H9 (cell line): ENCODE measurements at regions not wholly inside any gene's neighbourhood (a gene's known extent, or its start where the extent isn't known, plus 50 kb on each side); places are given as distances from the start of the nearest gene placed in this dataset.

Experiments used
- DNase-seq: peaks from one replicate; pipeline ENCODE4 v3.0.0-alpha.2; 2017
- H2AFZ ChIP-seq: one replicate; pipeline ENCODE4 v1.6.1; 2013; ENCODE audit warnings: mild to moderate bottlenecking, low read length, control low read depth, moderate library complexity
- H2AK5ac ChIP-seq: 2 replicates; pipeline ENCODE4 v1.6.1; 2013; ENCODE audit warnings: low read length, control low read depth, mixed read lengths; ENCODE audit not compliant: insufficient read length
- H2BK120ac ChIP-seq: one replicate; pipeline ENCODE4 v1.6.1; 2013; ENCODE audit warnings: low read depth, mild to moderate bottlenecking, low read length, control low read depth, inconsistent platforms; ENCODE audit not compliant: poor library complexity, severe bottlenecking
- H2BK12ac ChIP-seq: 2 replicates; pipeline ENCODE4 v1.6.1; 2013; ENCODE audit warnings: low read length, control low read depth, mixed read lengths, low read depth; ENCODE audit not compliant: insufficient read length
- H2BK15ac ChIP-seq: 2 replicates; pipeline ENCODE4 v1.6.1; 2013; ENCODE audit warnings: low read depth, low read length, control low read depth
- H2BK20ac ChIP-seq: one replicate; pipeline ENCODE4 v1.6.1; 2013; ENCODE audit warnings: low read depth, mild to moderate bottlenecking, low read length, control low read depth, inconsistent platforms; ENCODE audit not compliant: poor library complexity, severe bottlenecking
- H2BK5ac ChIP-seq: 2 replicates; pipeline ENCODE4 v1.6.1; 2013; ENCODE audit warnings: low read length, control low read depth, mixed read lengths; ENCODE audit not compliant: insufficient read length
- H3K14ac ChIP-seq: 2 replicates; pipeline ENCODE4 v1.6.1; 2013; ENCODE audit warnings: low read length, control low read depth; ENCODE audit not compliant: insufficient read depth
- H3K18ac ChIP-seq: 2 replicates; pipeline ENCODE4 v1.6.1; 2013; ENCODE audit warnings: low read depth, mild to moderate bottlenecking, mixed read lengths, low read length, control low read depth; ENCODE audit not compliant: insufficient read length
- H3K23ac ChIP-seq: 2 replicates; pipeline ENCODE4 v1.6.1; 2013; ENCODE audit warnings: low read length, control low read depth, mixed read lengths, low read depth; ENCODE audit not compliant: insufficient read length
- H3K23me2 ChIP-seq: 2 replicates; pipeline ENCODE4 v1.6.1; 2013; ENCODE audit warnings: low read depth, mild to moderate bottlenecking, mixed read lengths, low read length, control low read depth; ENCODE audit not compliant: insufficient read length, poor library complexity, severe bottlenecking
- H3K27ac ChIP-seq: 2 replicates; pipeline ENCODE4 v1.5.1; 2013; ENCODE audit warnings: low read length, control low read depth, mixed read lengths, low read depth; ENCODE audit not compliant: insufficient read length
- H3K27me3 ChIP-seq: 2 replicates; pipeline ENCODE4 v1.6.1; 2013; ENCODE audit warnings: low read length, control low read depth, inconsistent platforms; ENCODE audit not compliant: insufficient read depth
- H3K4ac ChIP-seq: 2 replicates; pipeline ENCODE4 v1.6.1; 2013; ENCODE audit warnings: low read depth, mild to moderate bottlenecking, control low read depth, inconsistent platforms, low read length, moderate library complexity
- H3K4me1 ChIP-seq: 2 replicates; pipeline ENCODE4 v1.6.1; 2013; ENCODE audit warnings: low read length, control low read depth, inconsistent platforms; ENCODE audit not compliant: insufficient read depth
- H3K4me2 ChIP-seq: 2 replicates; pipeline ENCODE4 v1.6.1; 2013; ENCODE audit warnings: low read length, control low read depth, mixed read lengths; ENCODE audit not compliant: insufficient read length, insufficient read depth
- H3K56ac ChIP-seq: 2 replicates; pipeline ENCODE4 v1.6.1; 2013; ENCODE audit warnings: low read depth, mild to moderate bottlenecking, mixed read lengths, low read length, control low read depth; ENCODE audit not compliant: insufficient read length
- H3K79me1 ChIP-seq: 2 replicates; pipeline ENCODE4 v1.6.1; 2013; ENCODE audit warnings: low read depth, mild to moderate bottlenecking, moderate library complexity, low read length, control low read depth, inconsistent platforms; ENCODE audit not compliant: insufficient read depth, poor library complexity, severe bottlenecking
- H3K79me2 ChIP-seq: 2 replicates; pipeline ENCODE4 v1.6.1; 2013; ENCODE audit warnings: low read length, control low read depth, inconsistent platforms; ENCODE audit not compliant: insufficient read depth
- H3K9ac ChIP-seq: 2 replicates; pipeline ENCODE4 v1.6.1; 2013; ENCODE audit warnings: low read length, control low read depth, mixed read lengths; ENCODE audit not compliant: insufficient read length; ENCODE audit errors: extremely low read depth
- H3K9me3 ChIP-seq: one replicate; pipeline ENCODE4 v1.6.1; 2013; ENCODE audit warnings: low read depth, low read length, inconsistent platforms; ENCODE audit not compliant: control insufficient read depth
- H3T11ph ChIP-seq: one replicate; pipeline ENCODE4 v1.6.1; 2013; ENCODE audit warnings: mild to moderate bottlenecking, low read length, control low read depth, inconsistent platforms
- H4K20me1 ChIP-seq: one replicate; pipeline ENCODE4 v1.6.1; 2013; ENCODE audit not compliant: control insufficient read depth, insufficient read length, insufficient read depth
- H4K5ac ChIP-seq: 2 replicates; pipeline ENCODE4 v1.6.1; 2013; ENCODE audit warnings: low read depth, mild to moderate bottlenecking, mixed read lengths, low read length, control low read depth; ENCODE audit not compliant: insufficient read length
- H4K8ac ChIP-seq: replicated peaks from 2 replicates; pipeline ENCODE4 v1.6.1; 2013; ENCODE audit warnings: low read length, control low read depth, mixed read lengths, low read depth; ENCODE audit not compliant: insufficient read length
- H4K91ac ChIP-seq: 2 replicates; pipeline ENCODE4 v1.6.1; 2013; ENCODE audit warnings: low read depth, mild to moderate bottlenecking, moderate library complexity, mixed read lengths, low read length, control low read depth; ENCODE audit not compliant: insufficient read length
- H3K27ac Mint-ChIP-seq, 3 experiments: 2 replicates in 2 of 3; 3 replicates in 1 of 3; pipeline ENCODE4 v1.8.0; 2020 to 2021; ENCODE audit warnings: mixed read lengths in 3 of 3, mild to moderate bottlenecking in 1 of 3, moderate library complexity in 1 of 3
- H3K27me3 Mint-ChIP-seq: 2 replicates; pipeline ENCODE4 v1.8.0; 2021; ENCODE audit warnings: low read depth, mild to moderate bottlenecking, moderate library complexity, mixed read lengths
- H3K36me3 Mint-ChIP-seq, 3 experiments: 2 replicates in 2 of 3; 3 replicates in 1 of 3; pipeline ENCODE4 v1.8.0; 2020 to 2021; ENCODE audit warnings: low read depth in 3 of 3, mixed read lengths in 3 of 3; ENCODE audit not compliant: insufficient read depth in 1 of 3
- H3K4me1 Mint-ChIP-seq, 2 experiments: 2 replicates each; pipeline ENCODE4 v1.8.0; 2020; ENCODE audit warnings: mixed read lengths in 2 of 2
- H3K4me3 Mint-ChIP-seq, 2 experiments: 2 replicates in 1 of 2; 3 replicates in 1 of 2; pipeline ENCODE4 v1.8.0; 2020 to 2021; ENCODE audit warnings: mild to moderate bottlenecking in 2 of 2, mixed read lengths in 2 of 2, moderate library complexity in 1 of 2
- H3K9me3 Mint-ChIP-seq, 2 experiments: 2 replicates in 1 of 2; 3 replicates in 1 of 2; pipeline ENCODE4 v1.8.0; 2020; ENCODE audit warnings: mild to moderate bottlenecking in 2 of 2, mixed read lengths in 2 of 2, moderate library complexity in 1 of 2
- CTCF ChIP-seq: fragments of 200-600 bp; sonication (generic); conservative IDR thresholded peaks from 3 replicates; pipeline ENCODE4 v1.8.0; 2021; ENCODE audit warnings: antibody characterized with exemption, mild to moderate bottlenecking
- WGBS: extraction: QIAGEN DNeasy Blood & Tissue Kit; methylation state at CpG from one replicate; pipeline ENCODE4 v1.1.7; 2013; ENCODE audit warnings: missing lambda C conversion rate, low lambda C conversion rate, mixed read lengths; ENCODE audit not compliant: insufficient read length; ENCODE audit errors: extremely low coverage; 5-methylcytosine and 5-hydroxymethylcytosine counted together

- Histone ChIP-seq H3K4me1 (no peaks in the 10 kb centered on the region), H4K91ac (no peak overlapping the region), H3K14ac (no peak overlapping the region), H4K20me1 (no peaks in the 10 kb centered on the region), H3K27me3 (no peaks in the 10 kb centered on the region; the same call in 1 of the 2 replicates), H3K4me2 (no peak overlapping the region), H2BK5ac (no peak overlapping the region), H2AK5ac (no peak overlapping the region), H4K5ac (no peak overlapping the region), H2BK20ac (no peak overlapping the region), H3K23ac (no peak overlapping the region), H3K79me1 (no peaks in the 10 kb centered on the region), H3K56ac (no peak overlapping the region), H3K27ac (no peak overlapping the region), H2BK15ac (no peak overlapping the region), H3K4ac (no peak overlapping the region), H2BK120ac (no peak overlapping the region), H2AFZ (no peak overlapping the region), H3K79me2 (no peaks in the 10 kb centered on the region), H4K8ac (no peak overlapping the region), H3K9me3 (peaks cover 84% of the 10 kb centered on the region), H3K23me2 (no peaks in the 10 kb centered on the region), H2BK12ac (no peak overlapping the region), H3K18ac (no peak overlapping the region), H3T11ph (no peak overlapping the region), H3K9ac (no peak overlapping the region)
- Mint-ChIP-seq H3K9me3 (peaks cover 90 to 93% of the 10 kb centered on the region in 2 experiments), H3K4me3 (no peak overlapping the region), H3K27me3 (peaks cover 3% of the 10 kb centered on the region; the same call in 1 of the 2 replicates), H3K4me1 (no peaks in the 10 kb centered on the region), H3K27ac (no peak overlapping the region), H3K36me3 (peaks cover 5 to 36% (median 19%) of the 10 kb centered on the region in 3 experiments; a peak in 6 of 7 replicates)
- no peak for DNase-seq
- no CpG with 5 or more reads among the region's 3 CpGs for WGBS
- no peak for TF ChIP-seq CTCF
Measured at GRCh38 chr19:57052081-57052480, 67.7 kb upstream of the USP29 start.
